GM23338 (cell line): ENCODE measurements at regions not wholly inside any gene's neighbourhood (a gene's known extent, or its start where the extent isn't known, plus 50 kb on each side); places are given as distances from the start of the nearest gene placed in this dataset.

Experiments
- ATAC-seq: fragments of 200-7000 bp; cut with Tn5 transposase; 3 replicates; pipeline ENCODE4 v1.9.1; 2020
- DNase-seq: peaks from one replicate; pipeline ENCODE4 v3.0.0-alpha.2; 2015; ENCODE audit warnings: low spot score
- H2AFZ ChIP-seq: fragments of 200-600 bp; sonication (generic); 2 replicates; pipeline ENCODE4 v1.8.0; 2016; ENCODE audit warnings: antibody characterized with exemption, mild to moderate bottlenecking, moderate library complexity
- H3F3A ChIP-seq: fragments of 200-600 bp; sonication (generic); replicated peaks from 2 replicates; pipeline ENCODE4 v1.8.0; 2017; ENCODE audit warnings: antibody characterized with exemption, mixed run types, low read depth
- H3K27ac ChIP-seq: fragments of 200-600 bp; sonication (generic); 2 replicates; pipeline ENCODE4 v1.6.1; 2016; ENCODE audit warnings: low read depth
- H3K27me3 ChIP-seq: fragments of 200-600 bp; sonication (generic); 2 replicates; pipeline ENCODE4 v1.8.0; 2016; ENCODE audit warnings: mild to moderate bottlenecking, mixed run types, moderate library complexity; ENCODE audit not compliant: insufficient read depth
- H3K36me3 ChIP-seq: fragments of 200-600 bp; sonication (generic); 2 replicates; pipeline ENCODE4 v1.8.0; 2016; ENCODE audit warnings: mild to moderate bottlenecking; ENCODE audit not compliant: insufficient read depth
- H3K4me1 ChIP-seq: fragments of 200-600 bp; sonication (generic); 2 replicates; pipeline ENCODE4 v1.8.0; 2016; ENCODE audit warnings: mild to moderate bottlenecking, moderate library complexity; ENCODE audit not compliant: insufficient read depth
- H3K4me2 ChIP-seq: fragments of 200-600 bp; sonication (generic); 2 replicates; pipeline ENCODE4 v1.7.1; 2017; ENCODE audit warnings: mixed run types
- H3K4me3 ChIP-seq: fragments of 200-600 bp; sonication (generic); 2 replicates; pipeline ENCODE4 v1.6.1; 2016; ENCODE audit warnings: mixed run types
- H3K79me2 ChIP-seq: fragments of 200-600 bp; sonication (generic); replicated peaks from 2 replicates; pipeline ENCODE4 v1.8.0; 2017; ENCODE audit warnings: mild to moderate bottlenecking; ENCODE audit not compliant: insufficient read depth
- H3K9me2 ChIP-seq: fragments of 200-600 bp; sonication (generic); 2 replicates; pipeline ENCODE4 v1.8.0; 2017; ENCODE audit not compliant: insufficient read depth
- H4K20me1 ChIP-seq: fragments of 200-600 bp; sonication (generic); replicated peaks from 2 replicates; pipeline ENCODE4 v1.8.0; 2017; ENCODE audit warnings: mild to moderate bottlenecking; ENCODE audit not compliant: insufficient read depth
- H3K27ac Mint-ChIP-seq: 2 replicates; pipeline ENCODE4 v1.8.0; 2020; ENCODE audit warnings: inconsistent platforms, mild to moderate bottlenecking, moderate library complexity, mixed read lengths
- H3K27me3 Mint-ChIP-seq: 3 replicates; pipeline ENCODE4 v1.8.0; 2022; ENCODE audit warnings: low read depth, mild to moderate bottlenecking, moderate library complexity, mixed read lengths, inconsistent platforms; ENCODE audit not compliant: insufficient read depth, poor library complexity
- H3K36me3 Mint-ChIP-seq: 3 replicates; pipeline ENCODE4 v1.8.0; 2021; ENCODE audit warnings: low read depth, mild to moderate bottlenecking, inconsistent platforms, moderate library complexity, mixed read lengths
- H3K4me1 Mint-ChIP-seq: 3 replicates; pipeline ENCODE4 v1.8.0; 2020; ENCODE audit warnings: mild to moderate bottlenecking, inconsistent platforms, mixed read lengths
- H3K4me3 Mint-ChIP-seq: 3 replicates; pipeline ENCODE4 v1.8.0; 2021; ENCODE audit warnings: moderate library complexity, mild to moderate bottlenecking, inconsistent platforms, mixed read lengths
- H3K9me3 Mint-ChIP-seq: 3 replicates; pipeline ENCODE4 v1.8.0; 2020; ENCODE audit warnings: moderate library complexity, mild to moderate bottlenecking, inconsistent platforms, mixed read lengths
- EZH2 ChIP-seq: fragments of 200-600 bp; sonication (generic); IDR thresholded peaks from one replicate; pipeline ENCODE4 v1.8.0; 2017; ENCODE audit warnings: antibody characterized with exemption, mild to moderate bottlenecking, low read depth; ENCODE audit not compliant: unreplicated experiment
- NANOG ChIP-seq: IDR thresholded peaks from 2 replicates; pipeline ENCODE4 v1.6.1; 2016; ENCODE audit warnings: antibody characterized with exemption, borderline replicate concordance
- POLR2AphosphoS5 ChIP-seq: IDR thresholded peaks from 2 replicates; pipeline ENCODE4 v1.6.1; 2016; ENCODE audit warnings: antibody characterized with exemption, low read depth
- STAT1 ChIP-seq: IDR thresholded peaks from one replicate; pipeline ENCODE4 v1.6.1; 2016; ENCODE audit warnings: antibody characterized with exemption; ENCODE audit not compliant: unreplicated experiment
- ZNF114 ChIP-seq: fragments of 250-450 bp; sonication (Bioruptor Pico); IDR thresholded peaks from 2 replicates; pipeline ENCODE4 v1.5.0; 2020; ENCODE audit warnings: mild to moderate bottlenecking, moderate library complexity
- ZNF331 ChIP-seq: fragments of 250-450 bp; sonication (Bioruptor Pico); IDR thresholded peaks from 2 replicates; pipeline ENCODE4 v1.5.0; 2020; ENCODE audit warnings: low read depth, mild to moderate bottlenecking, moderate library complexity
- TF ChIP-seq, protein P1 (sequence below): IDR thresholded peaks from 2 replicates; pipeline ENCODE4 v1.6.1; 2016; ENCODE audit warnings: antibody characterized with exemption
- TF ChIP-seq, protein P2 (sequence below), 2 experiments: fragments of 200-600 bp in 1 of 2; sonication (generic) in 1 of 2; conservative IDR thresholded peaks; 2 replicates each; pipeline versions ENCODE4 v1.5.1 to v1.6.1; 2016 to 2017; ENCODE audit warnings: antibody characterized with exemption in 2 of 2, low read depth in 2 of 2, mild to moderate bottlenecking in 2 of 2, moderate library complexity in 1 of 2
- TF ChIP-seq, protein P3 (sequence below): fragments of 250-450 bp; sonication (Bioruptor Pico); IDR thresholded peaks from 2 replicates; pipeline ENCODE4 v1.5.0; 2020; ENCODE audit warnings: mild to moderate bottlenecking, moderate library complexity

DNA sequence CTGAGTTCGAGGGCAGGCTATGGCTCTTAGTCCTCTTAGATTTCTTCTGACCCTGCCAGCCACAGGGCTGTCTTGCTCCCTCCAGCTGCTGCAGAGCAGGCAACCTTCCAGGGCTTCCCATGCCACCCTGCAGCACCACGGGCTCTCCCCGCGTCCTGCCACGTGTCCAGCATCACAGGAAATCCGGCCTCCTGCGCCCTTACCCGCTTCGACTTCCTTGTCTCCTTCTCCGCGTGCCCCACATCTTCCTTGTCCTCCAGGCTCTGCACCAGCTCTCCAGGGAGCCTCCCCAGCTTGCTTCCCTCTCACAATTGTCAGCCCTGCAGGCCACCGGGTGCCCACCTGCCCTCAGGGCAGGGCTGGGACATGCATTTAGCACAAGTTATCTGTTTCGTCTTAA lies 253.5 kb downstream of the DCDC2C start:
- no peak overlapping the region for H3K4me3 ChIP-seq
- no peaks in the 10 kb centered on the region for H3K27me3 ChIP-seq
- H3F3A ChIP-seq = no peaks in the 10 kb centered on the region
- Mint-ChIP-seq H3K4me1 (no peaks in the 10 kb centered on the region), H3K27ac (no peak overlapping the region), H3K4me3 (no peak overlapping the region), H3K9me3 (peaks cover 63% of the 10 kb centered on the region), H3K36me3 (0 out of 3 replicates have a peak, but pooled peaks cover 4% of the 10 kb centered on the region), H3K27me3 (no peaks in the 10 kb centered on the region)
- H3K36me3 ChIP-seq = no peaks in the 10 kb centered on the region; the same call in 1 of the 2 replicates
- ATAC-seq (no peak), DNase-seq (no peak)
- H4K20me1 ChIP-seq = no peaks in the 10 kb centered on the region
- no peaks in the 10 kb centered on the region for H3K9me2 ChIP-seq
- H3K4me1 ChIP-seq = no peaks in the 10 kb centered on the region
- no peak overlapping the region for H3K4me2 ChIP-seq
- TF ChIP-seq EZH2 = no peak
- TF ChIP-seq, protein P1, sequence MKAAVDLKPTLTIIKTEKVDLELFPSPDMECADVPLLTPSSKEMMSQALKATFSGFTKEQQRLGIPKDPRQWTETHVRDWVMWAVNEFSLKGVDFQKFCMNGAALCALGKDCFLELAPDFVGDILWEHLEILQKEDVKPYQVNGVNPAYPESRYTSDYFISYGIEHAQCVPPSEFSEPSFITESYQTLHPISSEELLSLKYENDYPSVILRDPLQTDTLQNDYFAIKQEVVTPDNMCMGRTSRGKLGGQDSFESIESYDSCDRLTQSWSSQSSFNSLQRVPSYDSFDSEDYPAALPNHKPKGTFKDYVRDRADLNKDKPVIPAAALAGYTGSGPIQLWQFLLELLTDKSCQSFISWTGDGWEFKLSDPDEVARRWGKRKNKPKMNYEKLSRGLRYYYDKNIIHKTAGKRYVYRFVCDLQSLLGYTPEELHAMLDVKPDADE = no peak
- TF ChIP-seq, protein P2, sequence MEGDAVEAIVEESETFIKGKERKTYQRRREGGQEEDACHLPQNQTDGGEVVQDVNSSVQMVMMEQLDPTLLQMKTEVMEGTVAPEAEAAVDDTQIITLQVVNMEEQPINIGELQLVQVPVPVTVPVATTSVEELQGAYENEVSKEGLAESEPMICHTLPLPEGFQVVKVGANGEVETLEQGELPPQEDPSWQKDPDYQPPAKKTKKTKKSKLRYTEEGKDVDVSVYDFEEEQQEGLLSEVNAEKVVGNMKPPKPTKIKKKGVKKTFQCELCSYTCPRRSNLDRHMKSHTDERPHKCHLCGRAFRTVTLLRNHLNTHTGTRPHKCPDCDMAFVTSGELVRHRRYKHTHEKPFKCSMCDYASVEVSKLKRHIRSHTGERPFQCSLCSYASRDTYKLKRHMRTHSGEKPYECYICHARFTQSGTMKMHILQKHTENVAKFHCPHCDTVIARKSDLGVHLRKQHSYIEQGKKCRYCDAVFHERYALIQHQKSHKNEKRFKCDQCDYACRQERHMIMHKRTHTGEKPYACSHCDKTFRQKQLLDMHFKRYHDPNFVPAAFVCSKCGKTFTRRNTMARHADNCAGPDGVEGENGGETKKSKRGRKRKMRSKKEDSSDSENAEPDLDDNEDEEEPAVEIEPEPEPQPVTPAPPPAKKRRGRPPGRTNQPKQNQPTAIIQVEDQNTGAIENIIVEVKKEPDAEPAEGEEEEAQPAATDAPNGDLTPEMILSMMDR (conservative IDR thresholded peaks at IDR 0.05; ENCODE audit: low read depth in 2 of 2) = no peak
- TF ChIP-seq ZNF331 (CRISPR knock-in tag) = no peak
- TF ChIP-seq, protein P3, sequence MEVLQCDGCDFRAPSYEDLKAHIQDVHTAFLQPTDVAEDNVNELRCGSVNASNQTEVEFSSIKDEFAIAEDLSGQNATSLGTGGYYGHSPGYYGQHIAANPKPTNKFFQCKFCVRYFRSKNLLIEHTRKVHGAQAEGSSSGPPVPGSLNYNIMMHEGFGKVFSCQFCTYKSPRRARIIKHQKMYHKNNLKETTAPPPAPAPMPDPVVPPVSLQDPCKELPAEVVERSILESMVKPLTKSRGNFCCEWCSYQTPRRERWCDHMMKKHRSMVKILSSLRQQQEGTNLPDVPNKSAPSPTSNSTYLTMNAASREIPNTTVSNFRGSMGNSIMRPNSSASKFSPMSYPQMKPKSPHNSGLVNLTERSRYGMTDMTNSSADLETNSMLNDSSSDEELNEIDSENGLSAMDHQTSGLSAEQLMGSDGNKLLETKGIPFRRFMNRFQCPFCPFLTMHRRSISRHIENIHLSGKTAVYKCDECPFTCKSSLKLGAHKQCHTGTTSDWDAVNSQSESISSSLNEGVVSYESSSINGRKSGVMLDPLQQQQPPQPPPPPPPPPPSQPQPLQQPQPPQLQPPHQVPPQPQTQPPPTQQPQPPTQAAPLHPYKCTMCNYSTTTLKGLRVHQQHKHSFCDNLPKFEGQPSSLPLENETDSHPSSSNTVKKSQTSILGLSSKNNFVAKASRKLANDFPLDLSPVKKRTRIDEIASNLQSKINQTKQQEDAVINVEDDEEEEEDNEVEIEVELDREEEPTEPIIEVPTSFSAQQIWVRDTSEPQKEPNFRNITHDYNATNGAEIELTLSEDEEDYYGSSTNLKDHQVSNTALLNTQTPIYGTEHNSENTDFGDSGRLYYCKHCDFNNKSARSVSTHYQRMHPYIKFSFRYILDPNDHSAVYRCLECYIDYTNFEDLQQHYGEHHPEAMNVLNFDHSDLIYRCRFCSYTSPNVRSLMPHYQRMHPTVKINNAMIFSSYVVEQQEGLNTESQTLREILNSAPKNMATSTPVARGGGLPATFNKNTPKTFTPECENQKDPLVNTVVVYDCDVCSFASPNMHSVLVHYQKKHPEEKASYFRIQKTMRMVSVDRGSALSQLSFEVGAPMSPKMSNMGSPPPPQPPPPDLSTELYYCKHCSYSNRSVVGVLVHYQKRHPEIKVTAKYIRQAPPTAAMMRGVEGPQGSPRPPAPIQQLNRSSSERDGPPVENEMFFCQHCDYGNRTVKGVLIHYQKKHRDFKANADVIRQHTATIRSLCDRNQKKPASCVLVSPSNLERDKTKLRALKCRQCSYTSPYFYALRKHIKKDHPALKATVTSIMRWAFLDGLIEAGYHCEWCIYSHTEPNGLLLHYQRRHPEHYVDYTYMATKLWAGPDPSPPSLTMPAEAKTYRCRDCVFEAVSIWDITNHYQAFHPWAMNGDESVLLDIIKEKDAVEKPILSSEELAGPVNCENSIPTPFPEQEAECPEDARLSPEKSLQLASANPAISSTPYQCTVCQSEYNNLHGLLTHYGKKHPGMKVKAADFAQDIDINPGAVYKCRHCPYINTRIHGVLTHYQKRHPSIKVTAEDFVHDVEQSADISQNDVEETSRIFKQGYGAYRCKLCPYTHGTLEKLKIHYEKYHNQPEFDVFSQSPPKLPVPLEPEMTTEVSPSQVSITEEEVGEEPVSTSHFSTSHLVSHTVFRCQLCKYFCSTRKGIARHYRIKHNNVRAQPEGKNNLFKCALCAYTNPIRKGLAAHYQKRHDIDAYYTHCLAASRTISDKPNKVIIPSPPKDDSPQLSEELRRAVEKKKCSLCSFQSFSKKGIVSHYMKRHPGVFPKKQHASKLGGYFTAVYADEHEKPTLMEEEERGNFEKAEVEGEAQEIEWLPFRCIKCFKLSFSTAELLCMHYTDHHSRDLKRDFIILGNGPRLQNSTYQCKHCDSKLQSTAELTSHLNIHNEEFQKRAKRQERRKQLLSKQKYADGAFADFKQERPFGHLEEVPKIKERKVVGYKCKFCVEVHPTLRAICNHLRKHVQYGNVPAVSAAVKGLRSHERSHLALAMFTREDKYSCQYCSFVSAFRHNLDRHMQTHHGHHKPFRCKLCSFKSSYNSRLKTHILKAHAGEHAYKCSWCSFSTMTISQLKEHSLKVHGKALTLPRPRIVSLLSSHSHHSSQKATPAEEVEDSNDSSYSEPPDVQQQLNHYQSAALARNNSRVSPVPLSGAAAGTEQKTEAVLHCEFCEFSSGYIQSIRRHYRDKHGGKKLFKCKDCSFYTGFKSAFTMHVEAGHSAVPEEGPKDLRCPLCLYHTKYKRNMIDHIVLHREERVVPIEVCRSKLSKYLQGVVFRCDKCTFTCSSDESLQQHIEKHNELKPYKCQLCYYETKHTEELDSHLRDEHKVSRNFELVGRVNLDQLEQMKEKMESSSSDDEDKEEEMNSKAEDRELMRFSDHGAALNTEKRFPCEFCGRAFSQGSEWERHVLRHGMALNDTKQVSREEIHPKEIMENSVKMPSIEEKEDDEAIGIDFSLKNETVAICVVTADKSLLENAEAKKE (CRISPR knock-in tag) = no peak
- no peak for TF ChIP-seq POLR2AphosphoS5
- TF ChIP-seq NANOG = no peak
- no peak for TF ChIP-seq ZNF114 (CRISPR knock-in tag)
- TF ChIP-seq STAT1 = no peak
- H3K27ac ChIP-seq = no peak overlapping the region
- no peaks in the 10 kb centered on the region for H3K79me2 ChIP-seq
- no peak overlapping the region for H2AFZ ChIP-seq
